Spleen (tissue), 11 donors: ENCODE measurements at regions not wholly inside any gene's neighbourhood (a gene's known extent, or its start where the extent isn't known, plus 50 kb on each side); places are given as distances from the start of the nearest gene placed in this dataset.

Experiments
- DNase-seq: peaks from one replicate; pipeline ENCODE4 v3.0.0-alpha.2; 2020
- H3K27ac ChIP-seq, 8 donors: fragments of 200-600 bp; sonication (generic) in 7 of 8; 1 replicate in 4 of 8; 2 replicates in 4 of 8; pipeline versions ENCODE4 v1.5.0 to v1.8.0; 2016 to 2021; ENCODE audit warnings: inconsistent platforms in 4 of 8, mild to moderate bottlenecking in 4 of 8, moderate library complexity in 1 of 8
- H3K27me3 ChIP-seq, 7 donors: fragments of 200-600 bp; sonication (generic) in 6 of 7; replicated peaks in 1 of 7; 1 replicate in 4 of 7; 2 replicates in 3 of 7; pipeline versions ENCODE4 v1.5.0 to v1.8.0; 2016 to 2021; ENCODE audit warnings: inconsistent platforms in 3 of 7, mild to moderate bottlenecking in 1 of 7
- H3K36me3 ChIP-seq, 6 donors: fragments of 200-600 bp; sonication (generic) in 5 of 6; 1 replicate in 4 of 6; 2 replicates in 2 of 6; pipeline versions ENCODE4 v1.5.0 to v1.8.0; 2016 to 2021; ENCODE audit warnings: inconsistent platforms in 2 of 6
- H3K4me1 ChIP-seq, 6 donors: fragments of 200-600 bp; sonication (generic) in 5 of 6; 1 replicate in 3 of 6; 2 replicates in 3 of 6; pipeline versions ENCODE4 v1.5.0 to v1.8.0; 2016 to 2021; ENCODE audit warnings: inconsistent platforms in 3 of 6
- H3K4me3 ChIP-seq, 8 donors: fragments of 200-600 bp; sonication (generic) in 7 of 8; 1 replicate in 4 of 8; 2 replicates in 4 of 8; pipeline versions ENCODE4 v1.5.0 to v1.8.0; 2016 to 2021; ENCODE audit warnings: inconsistent platforms in 4 of 8, mild to moderate bottlenecking in 4 of 8, moderate library complexity in 2 of 8
- H3K9me3 ChIP-seq, 8 donors: fragments of 200-600 bp; sonication (generic) in 7 of 8; 1 replicate in 4 of 8; 2 replicates in 4 of 8; pipeline versions ENCODE4 v1.5.0 to v1.8.0; 2016 to 2021; ENCODE audit warnings: inconsistent platforms in 4 of 8
- CTCF ChIP-seq, 11 experiments: fragments of 200-600 bp in 7 of 11; fragments of 450-650 bp in 4 of 11; sonication (generic) in 4 of 11; IDR thresholded peaks in 8 of 11; conservative IDR thresholded peaks in 3 of 11; 1 replicate in 7 of 11; 2 replicates in 4 of 11; pipeline versions ENCODE4 v1.4.0 to v1.8.0; 2016 to 2021; ENCODE audit warnings: antibody characterized with exemption in 11 of 11, inconsistent platforms in 4 of 11, mild to moderate bottlenecking in 1 of 11
- POLR2A ChIP-seq, 3 donors: fragments of 450-650 bp; IDR thresholded peaks; one replicate each; pipeline ENCODE4 v1.5.1; 2017; ENCODE audit warnings: antibody characterized with exemption in 3 of 3, mild to moderate bottlenecking in 1 of 3
- POLR2AphosphoS5 ChIP-seq, 3 donors: sonication (generic); formaldehyde crosslinking; IDR thresholded peaks; one replicate each; pipeline ENCODE4 v1.5.1; 2017; ENCODE audit warnings: antibody characterized with exemption in 3 of 3
- WGBS, 5 donors: extraction: QIAGEN DNeasy Blood & Tissue Kit in 3 of 5; methylation state at CpG; one replicate each; pipeline versions ENCODE4 v1.1.5 to v1.1.7; 2013 to 2018; 5-methylcytosine and 5-hydroxymethylcytosine counted together
- intact Hi-C: fragments of 100-400 bp; cut with DNase I; formaldehyde crosslinking; loops from one replicate; pipeline ENCODE4 v1.15.0; 2023; ENCODE audit warnings: low total_unique reads
- donor health status: healthy with polysubstance abuse.
- donor health status: DM: no; HTN: no; CAD: no; lungs with moderate emphysema.
- donor health status: DM: no; HTN: no; CAD: no.
- donor health status: Bipolar disorder and iron deficiency.
- donor health status: healthy.
- donor health status: DM: no; HTN: no; CAD: no.
- donor health status: DM: yes; HTN: yes; CAD: no.

GRCh38 chr12:114895081-114895480 is 211.1 kb upstream of the TBX3 start:
- intact Hi-C loops = no loop called here
- 84 to 93% (median 89%) methylated on average over 4 of the region's 4 CpGs for WGBS, 5 donors
- Histone ChIP-seq H3K4me1 (no peaks in the 10 kb centered on the region), H3K4me3 (no peak overlapping the region), H3K27ac (no peak overlapping the region), H3K27me3 (no peaks in the 10 kb centered on the region), H3K36me3 (no peaks in the 10 kb centered on the region), H3K9me3 (no peaks in the 10 kb centered on the region)
- TF ChIP-seq CTCF (IDR thresholded peaks at IDR 0.05 in 8 of 11, conservative IDR thresholded peaks at IDR 0.05 in 3 of 11) = no peak
- no peak for TF ChIP-seq POLR2A (IDR thresholded peaks at IDR 0.05)
- no peak for TF ChIP-seq POLR2AphosphoS5 (IDR thresholded peaks at IDR 0.05)
- no peak for DNase-seq

DNA sequence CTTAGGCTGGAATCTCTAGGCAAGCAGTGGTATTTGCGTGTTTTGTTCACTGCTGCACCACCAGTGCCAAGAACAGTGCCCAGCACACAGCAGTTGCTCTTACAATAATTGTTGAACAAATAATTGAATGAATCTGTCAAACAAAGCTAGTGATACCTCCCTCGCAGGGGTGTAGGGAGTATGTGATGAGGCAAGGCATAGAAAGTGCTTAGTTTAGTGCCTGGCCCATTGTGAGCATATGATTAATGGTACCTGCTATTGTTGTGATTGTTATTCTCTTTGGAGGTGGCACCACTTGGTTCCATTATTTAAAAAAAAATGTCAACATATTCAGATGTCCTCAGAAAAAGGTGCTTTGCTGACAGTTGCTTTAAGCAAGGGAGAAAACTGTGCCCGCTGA is 210.1 kb upstream of the TBX3 start:
- no peaks in the 10 kb centered on the region for H3K4me1 ChIP-seq
- DNase-seq = no peak
- no peak overlapping the region for H3K27ac ChIP-seq
- H3K9me3 ChIP-seq = no peaks in the 10 kb centered on the region
- intact Hi-C loops = no loop called here
- WGBS, 5 donors = 79 to 93% (median 85%) methylated on average over 3 of the region's 3 CpGs
- no peaks in the 10 kb centered on the region for H3K36me3 ChIP-seq
- H3K27me3 ChIP-seq = no peaks in the 10 kb centered on the region
- TF ChIP-seq CTCF (IDR thresholded peaks at IDR 0.05 in 8 of 11, conservative IDR thresholded peaks at IDR 0.05 in 3 of 11) (no peak), POLR2A (IDR thresholded peaks at IDR 0.05) (no peak), POLR2AphosphoS5 (IDR thresholded peaks at IDR 0.05) (no peak)
- H3K4me3 ChIP-seq = no peak overlapping the region

DNA sequence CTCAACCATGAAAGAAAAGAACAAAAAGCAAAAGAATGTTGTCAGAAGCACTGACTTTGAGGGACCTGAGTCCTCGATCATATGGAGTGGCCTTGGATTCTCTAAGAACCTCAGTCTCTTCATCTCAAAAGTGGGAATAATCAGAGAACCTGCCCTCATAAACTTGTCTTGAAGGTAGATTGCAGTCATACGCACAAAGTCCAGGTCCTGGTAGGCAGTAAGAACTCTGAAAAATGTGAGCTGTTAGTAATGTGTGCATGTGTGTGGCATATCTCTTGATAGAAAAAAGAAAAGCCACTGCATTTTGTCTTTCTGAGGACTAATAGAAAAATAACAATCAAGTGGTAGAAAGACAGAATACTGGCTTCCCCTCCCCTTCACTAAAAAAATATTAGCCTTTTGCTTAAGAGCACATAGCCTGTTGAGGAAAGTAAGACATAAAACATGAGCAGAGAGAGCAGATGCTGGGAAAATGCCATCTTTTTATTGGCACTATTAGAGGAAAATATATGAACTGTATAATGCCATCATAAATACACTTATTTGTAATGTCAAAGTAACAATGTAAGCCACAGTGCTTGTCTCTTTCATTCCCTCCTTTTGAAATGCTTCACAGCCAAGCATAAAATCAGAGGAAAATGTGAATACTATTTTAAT is 205.1 kb upstream of the TBX3 start:
- no peak for DNase-seq
- WGBS, 5 donors = 83 to 95% (median 89%) methylated on average over 2 of the region's 2 CpGs
- H3K4me1 ChIP-seq = no peaks in the 10 kb centered on the region

DNA sequence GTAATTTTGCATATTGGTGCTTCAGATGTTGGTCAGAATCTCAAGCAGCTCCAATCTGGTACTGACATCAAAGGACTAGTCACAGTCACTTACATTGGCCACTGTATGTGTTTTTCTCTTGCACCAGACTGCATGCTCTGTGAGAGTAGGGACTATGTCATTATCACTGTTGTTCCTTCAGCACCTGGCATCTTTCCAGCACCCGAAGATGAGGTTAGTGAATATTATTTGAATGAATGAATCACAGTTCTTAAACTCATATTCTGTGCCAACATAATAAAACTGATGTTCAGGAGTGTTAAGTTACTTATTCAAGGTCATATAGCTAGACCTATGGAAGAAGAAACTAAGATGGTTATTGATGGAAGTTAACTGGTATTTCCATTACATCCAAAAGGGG is 204.5 kb upstream of the TBX3 start:
- DNase-seq = no peak
- WGBS, 5 donors = 25 to 66% (median 58%) methylated on average over 1 of the region's 1 CpG
- intact Hi-C loops = no loop called here
- no peak overlapping the region for H3K4me3 ChIP-seq
- H3K36me3 ChIP-seq = no peaks in the 10 kb centered on the region
- no peaks in the 10 kb centered on the region for H3K9me3 ChIP-seq
- no peaks in the 10 kb centered on the region for H3K27me3 ChIP-seq
- no peaks in the 10 kb centered on the region for H3K4me1 ChIP-seq
- no peak overlapping the region for H3K27ac ChIP-seq
- TF ChIP-seq CTCF (IDR thresholded peaks at IDR 0.05 in 8 of 11, conservative IDR thresholded peaks at IDR 0.05 in 3 of 11) = no peak
- no peak for TF ChIP-seq POLR2A (IDR thresholded peaks at IDR 0.05)
- no peak for TF ChIP-seq POLR2AphosphoS5 (IDR thresholded peaks at IDR 0.05)

More for the DNA sequence above, 205.1 kb upstream of the TBX3 start:
- TF ChIP-seq CTCF (IDR thresholded peaks at IDR 0.05 in 8 of 11, conservative IDR thresholded peaks at IDR 0.05 in 3 of 11) (no peak), POLR2AphosphoS5 (IDR thresholded peaks at IDR 0.05) (no peak), POLR2A (IDR thresholded peaks at IDR 0.05) (no peak)
- Histone ChIP-seq H3K27ac (no peak overlapping the region), H3K9me3 (no peaks in the 10 kb centered on the region), H3K27me3 (no peaks in the 10 kb centered on the region), H3K36me3 (no peaks in the 10 kb centered on the region), H3K4me3 (no peak overlapping the region)
- intact Hi-C loops = no loop called here
